H9 (cell line): ENCODE measurements at regions not wholly inside any gene's neighbourhood (a gene's known extent, or its start where the extent isn't known, plus 50 kb on each side); places are given as distances from the start of the nearest gene placed in this dataset.

ENCODE experiments used
- DNase-seq: peaks from one replicate; pipeline ENCODE4 v3.0.0-alpha.2; 2017
- H2AFZ ChIP-seq: one replicate; pipeline ENCODE4 v1.6.1; 2013; ENCODE audit warnings: mild to moderate bottlenecking, low read length, control low read depth, moderate library complexity
- H2AK5ac ChIP-seq: 2 replicates; pipeline ENCODE4 v1.6.1; 2013; ENCODE audit warnings: low read length, control low read depth, mixed read lengths; ENCODE audit not compliant: insufficient read length
- H2BK120ac ChIP-seq: one replicate; pipeline ENCODE4 v1.6.1; 2013; ENCODE audit warnings: low read depth, mild to moderate bottlenecking, low read length, control low read depth, inconsistent platforms; ENCODE audit not compliant: poor library complexity, severe bottlenecking
- H2BK12ac ChIP-seq: 2 replicates; pipeline ENCODE4 v1.6.1; 2013; ENCODE audit warnings: low read length, control low read depth, mixed read lengths, low read depth; ENCODE audit not compliant: insufficient read length
- H2BK15ac ChIP-seq: 2 replicates; pipeline ENCODE4 v1.6.1; 2013; ENCODE audit warnings: low read depth, low read length, control low read depth
- H2BK20ac ChIP-seq: one replicate; pipeline ENCODE4 v1.6.1; 2013; ENCODE audit warnings: low read depth, mild to moderate bottlenecking, low read length, control low read depth, inconsistent platforms; ENCODE audit not compliant: poor library complexity, severe bottlenecking
- H2BK5ac ChIP-seq: 2 replicates; pipeline ENCODE4 v1.6.1; 2013; ENCODE audit warnings: low read length, control low read depth, mixed read lengths; ENCODE audit not compliant: insufficient read length
- H3K14ac ChIP-seq: 2 replicates; pipeline ENCODE4 v1.6.1; 2013; ENCODE audit warnings: low read length, control low read depth; ENCODE audit not compliant: insufficient read depth
- H3K18ac ChIP-seq: 2 replicates; pipeline ENCODE4 v1.6.1; 2013; ENCODE audit warnings: low read depth, mild to moderate bottlenecking, mixed read lengths, low read length, control low read depth; ENCODE audit not compliant: insufficient read length
- H3K23ac ChIP-seq: 2 replicates; pipeline ENCODE4 v1.6.1; 2013; ENCODE audit warnings: low read length, control low read depth, mixed read lengths, low read depth; ENCODE audit not compliant: insufficient read length
- H3K23me2 ChIP-seq: 2 replicates; pipeline ENCODE4 v1.6.1; 2013; ENCODE audit warnings: low read depth, mild to moderate bottlenecking, mixed read lengths, low read length, control low read depth; ENCODE audit not compliant: insufficient read length, poor library complexity, severe bottlenecking
- H3K27ac ChIP-seq: 2 replicates; pipeline ENCODE4 v1.5.1; 2013; ENCODE audit warnings: low read length, control low read depth, mixed read lengths, low read depth; ENCODE audit not compliant: insufficient read length
- H3K27me3 ChIP-seq: 2 replicates; pipeline ENCODE4 v1.6.1; 2013; ENCODE audit warnings: low read length, control low read depth, inconsistent platforms; ENCODE audit not compliant: insufficient read depth
- H3K4ac ChIP-seq: 2 replicates; pipeline ENCODE4 v1.6.1; 2013; ENCODE audit warnings: low read depth, mild to moderate bottlenecking, control low read depth, inconsistent platforms, low read length, moderate library complexity
- H3K4me1 ChIP-seq: 2 replicates; pipeline ENCODE4 v1.6.1; 2013; ENCODE audit warnings: low read length, control low read depth, inconsistent platforms; ENCODE audit not compliant: insufficient read depth
- H3K4me2 ChIP-seq: 2 replicates; pipeline ENCODE4 v1.6.1; 2013; ENCODE audit warnings: low read length, control low read depth, mixed read lengths; ENCODE audit not compliant: insufficient read length, insufficient read depth
- H3K56ac ChIP-seq: 2 replicates; pipeline ENCODE4 v1.6.1; 2013; ENCODE audit warnings: low read depth, mild to moderate bottlenecking, mixed read lengths, low read length, control low read depth; ENCODE audit not compliant: insufficient read length
- H3K79me1 ChIP-seq: 2 replicates; pipeline ENCODE4 v1.6.1; 2013; ENCODE audit warnings: low read depth, mild to moderate bottlenecking, moderate library complexity, low read length, control low read depth, inconsistent platforms; ENCODE audit not compliant: insufficient read depth, poor library complexity, severe bottlenecking
- H3K79me2 ChIP-seq: 2 replicates; pipeline ENCODE4 v1.6.1; 2013; ENCODE audit warnings: low read length, control low read depth, inconsistent platforms; ENCODE audit not compliant: insufficient read depth
- H3K9ac ChIP-seq: 2 replicates; pipeline ENCODE4 v1.6.1; 2013; ENCODE audit warnings: low read length, control low read depth, mixed read lengths; ENCODE audit not compliant: insufficient read length; ENCODE audit errors: extremely low read depth
- H3K9me3 ChIP-seq: one replicate; pipeline ENCODE4 v1.6.1; 2013; ENCODE audit warnings: low read depth, low read length, inconsistent platforms; ENCODE audit not compliant: control insufficient read depth
- H3T11ph ChIP-seq: one replicate; pipeline ENCODE4 v1.6.1; 2013; ENCODE audit warnings: mild to moderate bottlenecking, low read length, control low read depth, inconsistent platforms
- H4K20me1 ChIP-seq: one replicate; pipeline ENCODE4 v1.6.1; 2013; ENCODE audit not compliant: control insufficient read depth, insufficient read length, insufficient read depth
- H4K5ac ChIP-seq: 2 replicates; pipeline ENCODE4 v1.6.1; 2013; ENCODE audit warnings: low read depth, mild to moderate bottlenecking, mixed read lengths, low read length, control low read depth; ENCODE audit not compliant: insufficient read length
- H4K8ac ChIP-seq: replicated peaks from 2 replicates; pipeline ENCODE4 v1.6.1; 2013; ENCODE audit warnings: low read length, control low read depth, mixed read lengths, low read depth; ENCODE audit not compliant: insufficient read length
- H4K91ac ChIP-seq: 2 replicates; pipeline ENCODE4 v1.6.1; 2013; ENCODE audit warnings: low read depth, mild to moderate bottlenecking, moderate library complexity, mixed read lengths, low read length, control low read depth; ENCODE audit not compliant: insufficient read length
- H3K27ac Mint-ChIP-seq, 3 experiments: 2 replicates in 2 of 3; 3 replicates in 1 of 3; pipeline ENCODE4 v1.8.0; 2020 to 2021; ENCODE audit warnings: mixed read lengths in 3 of 3, mild to moderate bottlenecking in 1 of 3, moderate library complexity in 1 of 3
- H3K27me3 Mint-ChIP-seq: 2 replicates; pipeline ENCODE4 v1.8.0; 2021; ENCODE audit warnings: low read depth, mild to moderate bottlenecking, moderate library complexity, mixed read lengths
- H3K36me3 Mint-ChIP-seq, 3 experiments: 2 replicates in 2 of 3; 3 replicates in 1 of 3; pipeline ENCODE4 v1.8.0; 2020 to 2021; ENCODE audit warnings: low read depth in 3 of 3, mixed read lengths in 3 of 3; ENCODE audit not compliant: insufficient read depth in 1 of 3
- H3K4me1 Mint-ChIP-seq, 2 experiments: 2 replicates each; pipeline ENCODE4 v1.8.0; 2020; ENCODE audit warnings: mixed read lengths in 2 of 2
- H3K4me3 Mint-ChIP-seq, 2 experiments: 2 replicates in 1 of 2; 3 replicates in 1 of 2; pipeline ENCODE4 v1.8.0; 2020 to 2021; ENCODE audit warnings: mild to moderate bottlenecking in 2 of 2, mixed read lengths in 2 of 2, moderate library complexity in 1 of 2
- H3K9me3 Mint-ChIP-seq, 2 experiments: 2 replicates in 1 of 2; 3 replicates in 1 of 2; pipeline ENCODE4 v1.8.0; 2020; ENCODE audit warnings: mild to moderate bottlenecking in 2 of 2, mixed read lengths in 2 of 2, moderate library complexity in 1 of 2
- WGBS: extraction: QIAGEN DNeasy Blood & Tissue Kit; methylation state at CpG from one replicate; pipeline ENCODE4 v1.1.7; 2013; ENCODE audit warnings: missing lambda C conversion rate, low lambda C conversion rate, mixed read lengths; ENCODE audit not compliant: insufficient read length; ENCODE audit errors: extremely low coverage; 5-methylcytosine and 5-hydroxymethylcytosine counted together
- TF ChIP-seq, protein P1 (sequence below): fragments of 200-600 bp; sonication (generic); conservative IDR thresholded peaks from 3 replicates; pipeline ENCODE4 v1.8.0; 2021; ENCODE audit warnings: antibody characterized with exemption, mild to moderate bottlenecking

DNA sequence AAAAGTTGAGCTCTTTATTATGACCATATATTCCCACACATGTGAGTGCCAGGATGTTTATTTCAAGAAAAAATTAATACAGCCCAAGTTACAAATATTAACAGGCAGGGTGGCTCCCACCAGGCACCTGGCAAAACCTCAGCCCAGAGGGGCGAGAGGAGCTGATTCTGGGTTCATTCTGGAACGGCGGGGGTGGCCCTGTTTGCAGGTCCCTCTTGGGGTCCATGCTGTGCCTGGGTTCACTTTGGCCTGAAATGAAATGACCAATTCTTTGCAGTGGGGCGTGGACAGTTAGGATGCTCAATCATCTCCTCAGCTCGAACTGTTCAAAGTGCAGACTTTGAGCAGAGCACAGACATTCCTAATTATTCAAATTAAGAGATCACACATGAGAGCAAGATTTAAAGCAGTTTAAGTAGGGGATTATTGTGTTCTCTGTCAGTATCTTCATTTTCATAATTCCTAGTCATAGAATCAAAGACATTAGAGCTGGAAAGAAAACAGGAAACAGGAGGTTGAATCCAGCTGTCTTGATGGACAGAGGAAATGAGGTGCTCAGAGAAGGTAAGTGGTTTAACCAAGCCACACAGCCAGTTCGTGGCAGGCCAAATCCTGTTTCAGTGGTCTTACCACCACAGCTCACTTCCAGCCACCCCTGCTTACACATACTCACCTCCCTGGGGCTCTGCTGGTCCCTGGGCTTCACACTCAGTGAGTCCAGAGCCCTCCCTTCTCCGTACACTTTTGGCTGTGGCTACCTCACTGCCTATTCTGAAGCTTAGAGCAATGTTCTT is 363.9 kb upstream of the TNRC6C start:
- no peak overlapping the region for H3K4ac ChIP-seq
- Mint-ChIP-seq H3K27ac (no peak overlapping the region), H3K27me3 (peaks cover 4% of the 10 kb centered on the region), H3K36me3 (no peaks in the 10 kb centered on the region), H3K4me1 (peaks cover 9 to 20% of the 10 kb centered on the region in 2 experiments), H3K4me3 (no peak overlapping the region), H3K9me3 (no peaks in the 10 kb centered on the region)
- no CpG with 5 or more reads among the region's 7 CpGs for WGBS
- no peak overlapping the region for H2AFZ ChIP-seq
- no peak overlapping the region for H3K56ac ChIP-seq
- no peaks in the 10 kb centered on the region for H4K20me1 ChIP-seq
- no peak overlapping the region for H3K14ac ChIP-seq
- H3K18ac ChIP-seq, result no peak overlapping the region
- no peak overlapping the region for H3K23ac ChIP-seq
- no peak overlapping the region for H2BK12ac ChIP-seq
- no peak overlapping the region for H2BK15ac ChIP-seq
- no peaks in the 10 kb centered on the region for H3K79me1 ChIP-seq
- no peak overlapping the region for H2BK120ac ChIP-seq
- DNase-seq, result peak; percentile 24
- H3K79me2 ChIP-seq, result no peaks in the 10 kb centered on the region
- TF ChIP-seq, protein P1, sequence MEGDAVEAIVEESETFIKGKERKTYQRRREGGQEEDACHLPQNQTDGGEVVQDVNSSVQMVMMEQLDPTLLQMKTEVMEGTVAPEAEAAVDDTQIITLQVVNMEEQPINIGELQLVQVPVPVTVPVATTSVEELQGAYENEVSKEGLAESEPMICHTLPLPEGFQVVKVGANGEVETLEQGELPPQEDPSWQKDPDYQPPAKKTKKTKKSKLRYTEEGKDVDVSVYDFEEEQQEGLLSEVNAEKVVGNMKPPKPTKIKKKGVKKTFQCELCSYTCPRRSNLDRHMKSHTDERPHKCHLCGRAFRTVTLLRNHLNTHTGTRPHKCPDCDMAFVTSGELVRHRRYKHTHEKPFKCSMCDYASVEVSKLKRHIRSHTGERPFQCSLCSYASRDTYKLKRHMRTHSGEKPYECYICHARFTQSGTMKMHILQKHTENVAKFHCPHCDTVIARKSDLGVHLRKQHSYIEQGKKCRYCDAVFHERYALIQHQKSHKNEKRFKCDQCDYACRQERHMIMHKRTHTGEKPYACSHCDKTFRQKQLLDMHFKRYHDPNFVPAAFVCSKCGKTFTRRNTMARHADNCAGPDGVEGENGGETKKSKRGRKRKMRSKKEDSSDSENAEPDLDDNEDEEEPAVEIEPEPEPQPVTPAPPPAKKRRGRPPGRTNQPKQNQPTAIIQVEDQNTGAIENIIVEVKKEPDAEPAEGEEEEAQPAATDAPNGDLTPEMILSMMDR, result no peak
- H2AK5ac ChIP-seq, result no peak overlapping the region
- H4K5ac ChIP-seq, result no peak overlapping the region
- H3K9ac ChIP-seq, result no peak overlapping the region
- no peaks in the 10 kb centered on the region for H3K9me3 ChIP-seq
- H4K8ac ChIP-seq, result no peak overlapping the region
- peaks cover 2% of the 10 kb centered on the region; the same call in 1 of the 2 replicates for H3K4me1 ChIP-seq
- H2BK5ac ChIP-seq, result no peak overlapping the region
- no peaks in the 10 kb centered on the region for H3K23me2 ChIP-seq
- H3K27me3 ChIP-seq, result no peaks in the 10 kb centered on the region
- H3T11ph ChIP-seq, result no peak overlapping the region
- no peak overlapping the region for H3K4me2 ChIP-seq
- H4K91ac ChIP-seq, result no peak overlapping the region
- no peak overlapping the region for H2BK20ac ChIP-seq
- no peak overlapping the region for H3K27ac ChIP-seq
